ENCODE measurements at regions not wholly inside any gene's neighbourhood (a gene's known extent, or its start where the extent isn't known, plus 50 kb on each side); places are given as distances from the start of the nearest gene placed in this dataset.

DNA sequence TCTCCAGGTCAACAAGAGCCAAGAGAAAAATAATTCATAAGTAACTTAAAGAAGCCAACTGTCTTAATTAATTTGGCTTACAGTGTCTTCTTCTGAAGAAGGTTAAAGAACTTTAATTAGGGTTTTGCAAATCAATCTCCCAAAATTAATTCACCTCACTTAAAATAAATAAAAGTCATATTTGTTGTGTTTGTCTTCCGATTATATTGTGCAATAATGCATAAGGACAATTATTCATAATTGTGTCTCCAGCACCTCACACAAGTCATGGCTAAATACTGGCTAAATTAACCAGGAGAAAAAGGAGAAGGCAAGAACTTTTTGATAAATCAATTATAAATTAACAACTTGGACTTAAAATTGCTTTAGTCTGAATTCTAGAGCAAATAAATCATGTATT, 899.0 kb upstream of the NR2F2 start:
- Histone ChIP-seq H3K4me3 (ENCODE audit: extremely low read depth in 1 of 4, insufficient read depth in 2 of 4, low read depth in 3 of 4, low read length in 4 of 4) (no peak overlapping the region), H2BK5ac (ENCODE audit: low read depth, low read length) (no peak overlapping the region), H2AFZ (ENCODE audit: low read length) (no peak overlapping the region), H3K23ac (ENCODE audit: insufficient read length) (no peak overlapping the region), H4K8ac (ENCODE audit: extremely low read depth, insufficient read depth, low read length) (no peak overlapping the region), H3K9me3 (ENCODE audit: insufficient read depth in 2 of 2, low read depth in 1 of 2, low read length in 1 of 2) (no peaks in the 10 kb centered on the region), H3K27me3 (replicated peaks in 1 of 4; ENCODE audit: control insufficient read depth in 3 of 4, extremely low read depth in 1 of 4, insufficient read depth in 3 of 4, low read length in 3 of 4) (no peaks in the 10 kb centered on the region), H2BK20ac (ENCODE audit: low read length) (no peak overlapping the region), H3K4me2 (ENCODE audit: insufficient read depth in 1 of 2, low read depth in 2 of 2, low read length in 2 of 2) (no peak overlapping the region), H2AK5ac (ENCODE audit: low read depth, low read length) (no peak overlapping the region), H3K36me3 (ENCODE audit: control insufficient read depth in 2 of 4, insufficient read depth in 4 of 4, low read length in 3 of 4) (no peaks in the 10 kb centered on the region), H3K9ac (replicated peaks in 1 of 4; ENCODE audit: extremely low read depth in 1 of 4, low read depth in 3 of 4, low read length in 3 of 4) (no peak overlapping the region), H4K91ac (replicated peaks; ENCODE audit: insufficient read length, low read length) (no peak overlapping the region), H3K79me2 (ENCODE audit: control insufficient read depth in 1 of 2, insufficient read depth in 2 of 2, low read length in 2 of 2) (no peaks in the 10 kb centered on the region), H3K18ac (ENCODE audit: extremely low read depth, low read length) (no peak overlapping the region), H3K27ac (ENCODE audit: low read depth, low read length) (no peak overlapping the region), H3K56ac (replicated peaks; ENCODE audit: insufficient read length, low read depth, low read length) (no peak overlapping the region), H2BK12ac (ENCODE audit: low read depth, low read length) (no peak overlapping the region), H4K20me1 (replicated peaks in 1 of 2; ENCODE audit: control insufficient read depth in 1 of 2, insufficient read depth in 2 of 2, low read length in 2 of 2) (no peaks in the 10 kb centered on the region), H2BK15ac (ENCODE audit: low read length) (no peak overlapping the region), H3K4me1 (replicated peaks in 1 of 4; ENCODE audit: control insufficient read depth in 3 of 4, insufficient read depth in 4 of 4, low read length in 3 of 4) (no peaks in the 10 kb centered on the region), H3K23me2 (ENCODE audit: low read depth, low read length) (no peaks in the 10 kb centered on the region; the same call in 1 of the 2 replicates), H3K14ac (ENCODE audit: insufficient read length) (no peak overlapping the region), H4K5ac (ENCODE audit: insufficient read length, low read depth, low read length) (no peak overlapping the region), H2BK120ac (replicated peaks; ENCODE audit: low read depth, low read length) (no peak overlapping the region), H3K79me1 (ENCODE audit: low read depth, low read length) (no peaks in the 10 kb centered on the region), H3K4ac (replicated peaks; ENCODE audit: insufficient read length, low read depth, low read length) (no peak overlapping the region)
- no peak for DNase-seq (ENCODE audit: low read depth in 1 of 2, low spot score in 2 of 2)
- CTCF ChIA-PET (ENCODE audit: partially characterized antibody), result no interaction called here
- POLR2A ChIA-PET (ENCODE audit: partially characterized antibody), result no interaction called here
- no peak for FAIRE-seq
- 95% methylated on average over 1 of the region's 1 CpG; no CpG with 5 or more reads in 1 of the 2 experiments for WGBS, 2 experiments (ENCODE audit: extremely low coverage in 1 of 2, insufficient coverage in 1 of 2, insufficient read length in 1 of 2, insufficient replicate concordance in 2 of 2, low coverage in 1 of 2, low lambda C conversion rate in 2 of 2, missing lambda C conversion rate in 1 of 2)
- TF ChIP-seq EZH2 (IDR thresholded peaks at IDR 0.05; ENCODE audit: low read depth, low read length, severe bottlenecking) (no peak), SIX5 (IDR thresholded peaks at IDR 0.05; ENCODE audit: low read depth, low read length) (no peak), RBBP5 (IDR thresholded peaks at IDR 0.05; ENCODE audit: borderline replicate concordance, low read depth, low read length) (no peak), SAP30 (IDR thresholded peaks at IDR 0.05; ENCODE audit: insufficient read depth, insufficient replicate concordance, low read length) (no peak), CEBPB (IDR thresholded peaks at IDR 0.05; ENCODE audit: low read depth, low read length) (no peak), SP2 (IDR thresholded peaks at IDR 0.05; ENCODE audit: low read length) (no peak), CHD1 (IDR thresholded peaks at IDR 0.05; ENCODE audit: low read depth, low read length) (no peak), MAX (IDR thresholded peaks at IDR 0.05) (no peak), TAF1 (IDR thresholded peaks at IDR 0.05; ENCODE audit: low read depth, low read length) (no peak), SRF (IDR thresholded peaks at IDR 0.05; ENCODE audit: low read depth, low read length) (no peak), SP4 (IDR thresholded peaks at IDR 0.05; ENCODE audit: low read length) (no peak), POLR2AphosphoS5 (IDR thresholded peaks at IDR 0.05; ENCODE audit: low read depth, low read length) (no peak), EP300 (IDR thresholded peaks at IDR 0.05; ENCODE audit: borderline replicate concordance in 1 of 2, low read depth in 2 of 2, low read length in 2 of 2) (no peak), SP1 (IDR thresholded peaks at IDR 0.05; ENCODE audit: low read depth, low read length) (no peak), HDAC2 (IDR thresholded peaks at IDR 0.05; ENCODE audit: borderline replicate concordance in 1 of 2, low read depth in 2 of 2, low read length in 2 of 2) (no peak), EGR1 (IDR thresholded peaks at IDR 0.05; ENCODE audit: borderline replicate concordance, low read depth, low read length) (no peak)

Measured in H1 (cell line).